Liver (tissue), 3 donors: ENCODE measurements at regions not wholly inside any gene's neighbourhood (a gene's known extent, or its start where the extent isn't known, plus 50 kb on each side); places are given as distances from the start of the nearest gene placed in this dataset.
"Not testable (repeated sequence)": the region's sequence is repeated elsewhere in the genome, so short reads cannot be mapped to it uniquely, and the experiment has no call there.

Source experiments
- CTCF ChIP-seq: fragments of 150-350 bp; IDR thresholded peaks from 2 replicates; pipeline ENCODE4 v1.5.1; 2017; ENCODE audit warnings: improper control_type of control experiment, low read depth, low read length; ENCODE audit not compliant: missing input control
- GABPA ChIP-seq, 2 donors: IDR thresholded peaks in 1 of 2; conservative IDR thresholded peaks in 1 of 2; 2 replicates each; pipeline ENCODE4 v1.6.1; 2016; ENCODE audit warnings: antibody characterized with exemption in 2 of 2, mild to moderate bottlenecking in 1 of 2, moderate library complexity in 1 of 2
- MAX ChIP-seq: IDR thresholded peaks from 2 replicates; pipeline ENCODE4 v1.6.1; 2016; ENCODE audit warnings: antibody characterized with exemption
- RAD21 ChIP-seq, 2 donors: IDR thresholded peaks; 2 replicates each; pipeline ENCODE4 v1.6.1; 2016; ENCODE audit warnings: antibody characterized with exemption in 2 of 2, mild to moderate bottlenecking in 2 of 2
- REST ChIP-seq: IDR thresholded peaks from 2 replicates; pipeline ENCODE4 v1.6.1; 2016; ENCODE audit warnings: antibody characterized with exemption, mild to moderate bottlenecking
- RXRA ChIP-seq, 2 donors: IDR thresholded peaks; 2 replicates each; pipeline ENCODE4 v1.6.1; 2017 to 2018; ENCODE audit warnings: antibody characterized with exemption in 2 of 2, mild to moderate bottlenecking in 1 of 2
- TAF1 ChIP-seq: conservative IDR thresholded peaks from 2 replicates; pipeline ENCODE4 v1.6.1; 2016; ENCODE audit warnings: antibody characterized with exemption, mild to moderate bottlenecking
- YY1 ChIP-seq: IDR thresholded peaks from 2 replicates; pipeline ENCODE4 v1.6.1; 2016; ENCODE audit warnings: antibody characterized with exemption, mild to moderate bottlenecking
- ZBTB33 ChIP-seq: IDR thresholded peaks from 2 replicates; pipeline ENCODE4 v1.6.1; 2016; ENCODE audit warnings: antibody characterized with exemption
- donor health status: healthy.
- donor health status: healthy.

- TF ChIP-seq GABPA (IDR thresholded peaks at IDR 0.05 in 1 of 2, conservative IDR thresholded peaks at IDR 0.05 in 1 of 2); CTCF; RAD21 (IDR thresholded peaks at IDR 0.05); REST; RXRA (IDR thresholded peaks at IDR 0.05); YY1; ZBTB33; MAX; TAF1: not testable (repeated sequence)
These were observed 151.1 kb downstream of the BCL2L11 start for GRCh38 chr2:111271647-111272304.
